ENCODE measurements at regions not wholly inside any gene's neighbourhood (a gene's known extent, or its start where the extent isn't known, plus 50 kb on each side); places are given as distances from the start of the nearest gene placed in this dataset.

DNA sequence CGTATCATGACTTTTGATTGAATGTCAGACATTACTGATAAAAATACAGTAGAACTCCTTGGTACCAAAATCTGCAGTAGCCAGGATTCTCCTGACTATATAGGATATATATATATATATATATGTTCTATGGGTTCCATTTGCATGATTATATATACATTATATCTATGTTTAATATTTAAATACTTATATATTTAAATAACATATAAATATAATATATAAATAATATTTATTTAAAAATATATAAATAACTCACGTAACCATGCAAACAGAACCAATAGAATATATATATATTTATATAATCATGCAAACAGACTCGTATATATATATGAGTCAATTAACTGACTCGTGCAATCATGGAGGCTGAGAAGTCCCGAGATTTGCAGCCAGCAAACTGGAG, 278.8 kb upstream of the PLXNA2 start:
- intact Hi-C loops (cut with DNase I), result no loop called here
- no peak for TF ChIP-seq POLR2A (IDR thresholded peaks at IDR 0.05)
- TF ChIP-seq, protein P1, sequence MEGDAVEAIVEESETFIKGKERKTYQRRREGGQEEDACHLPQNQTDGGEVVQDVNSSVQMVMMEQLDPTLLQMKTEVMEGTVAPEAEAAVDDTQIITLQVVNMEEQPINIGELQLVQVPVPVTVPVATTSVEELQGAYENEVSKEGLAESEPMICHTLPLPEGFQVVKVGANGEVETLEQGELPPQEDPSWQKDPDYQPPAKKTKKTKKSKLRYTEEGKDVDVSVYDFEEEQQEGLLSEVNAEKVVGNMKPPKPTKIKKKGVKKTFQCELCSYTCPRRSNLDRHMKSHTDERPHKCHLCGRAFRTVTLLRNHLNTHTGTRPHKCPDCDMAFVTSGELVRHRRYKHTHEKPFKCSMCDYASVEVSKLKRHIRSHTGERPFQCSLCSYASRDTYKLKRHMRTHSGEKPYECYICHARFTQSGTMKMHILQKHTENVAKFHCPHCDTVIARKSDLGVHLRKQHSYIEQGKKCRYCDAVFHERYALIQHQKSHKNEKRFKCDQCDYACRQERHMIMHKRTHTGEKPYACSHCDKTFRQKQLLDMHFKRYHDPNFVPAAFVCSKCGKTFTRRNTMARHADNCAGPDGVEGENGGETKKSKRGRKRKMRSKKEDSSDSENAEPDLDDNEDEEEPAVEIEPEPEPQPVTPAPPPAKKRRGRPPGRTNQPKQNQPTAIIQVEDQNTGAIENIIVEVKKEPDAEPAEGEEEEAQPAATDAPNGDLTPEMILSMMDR (IDR thresholded peaks at IDR 0.05), result no peak
- TF ChIP-seq EP300 (IDR thresholded peaks at IDR 0.05), result no peak
- Histone ChIP-seq H3K27me3 (no peaks in the 10 kb centered on the region), H3K36me3 (no peaks in the 10 kb centered on the region), H3K4me3 (no peak overlapping the region), H3K4me1 (ENCODE audit: insufficient read depth) (peaks cover under 1% of the 10 kb centered on the region), H3K9me3 (no peaks in the 10 kb centered on the region), H3K27ac (no peak overlapping the region)
- 95% methylated on average over 5 of the region's 5 CpGs for WGBS, 3 donors
- no peak for DNase-seq

DNA sequence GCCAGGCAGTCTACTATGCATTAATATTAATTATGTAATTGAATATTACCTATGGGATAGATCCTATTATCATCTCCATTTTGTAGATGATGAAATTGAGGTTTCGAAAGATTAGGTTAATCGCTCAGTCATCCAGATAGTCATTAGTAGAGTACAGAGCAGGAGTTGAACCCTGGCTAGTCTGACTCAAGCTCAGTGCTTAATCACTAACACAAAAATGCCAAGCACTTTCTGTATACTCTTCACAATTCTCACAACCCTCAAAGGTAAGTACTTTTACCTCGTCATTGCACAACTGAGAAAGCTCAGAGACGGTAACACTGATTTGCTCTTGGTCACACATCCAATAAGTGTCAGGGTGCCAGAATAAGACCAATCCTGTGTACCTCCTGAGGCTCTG, 280.2 kb upstream of the PLXNA2 start:
- Histone ChIP-seq H3K27ac (no peak overlapping the region), H3K4me1 (ENCODE audit: insufficient read depth) (peaks cover 2% of the 10 kb centered on the region), H3K9me3 (no peaks in the 10 kb centered on the region), H3K27me3 (no peaks in the 10 kb centered on the region), H3K36me3 (no peaks in the 10 kb centered on the region), H3K4me3 (no peak overlapping the region)
- no peak for DNase-seq
- intact Hi-C loops (cut with DNase I), result no loop called here
- 96 to 98% (median 97%) methylated on average over 4 of the region's 4 CpGs for whole genome bisulfite sequencing, 3 donors
- TF ChIP-seq, protein P1 (IDR thresholded peaks at IDR 0.05), result no peak
- TF ChIP-seq POLR2A (IDR thresholded peaks at IDR 0.05) (no peak), EP300 (IDR thresholded peaks at IDR 0.05) (no peak)

DNA sequence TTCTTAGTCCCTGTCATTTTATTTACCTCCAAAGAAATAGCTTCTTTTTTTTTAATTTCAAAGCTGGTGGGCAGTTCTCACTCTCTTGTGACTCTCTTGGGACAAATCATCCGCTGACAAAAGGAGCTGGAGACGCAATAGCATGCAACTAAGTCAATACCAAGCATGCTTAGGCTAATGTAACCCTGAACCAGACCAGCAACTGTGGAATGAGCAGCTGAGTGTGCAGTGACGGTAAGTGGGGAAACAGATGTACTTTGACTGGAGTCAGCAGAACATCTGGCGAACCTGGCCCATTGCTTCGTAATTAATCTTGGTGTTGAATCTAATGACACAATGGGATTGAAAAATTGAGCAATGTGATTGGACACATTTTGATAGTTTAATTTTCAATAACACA, 280.7 kb upstream of the PLXNA2 start:
- TF ChIP-seq EP300 (IDR thresholded peaks at IDR 0.05) (no peak), POLR2A (IDR thresholded peaks at IDR 0.05) (no peak)
- TF ChIP-seq, protein P1 (IDR thresholded peaks at IDR 0.05), result no peak

DNA sequence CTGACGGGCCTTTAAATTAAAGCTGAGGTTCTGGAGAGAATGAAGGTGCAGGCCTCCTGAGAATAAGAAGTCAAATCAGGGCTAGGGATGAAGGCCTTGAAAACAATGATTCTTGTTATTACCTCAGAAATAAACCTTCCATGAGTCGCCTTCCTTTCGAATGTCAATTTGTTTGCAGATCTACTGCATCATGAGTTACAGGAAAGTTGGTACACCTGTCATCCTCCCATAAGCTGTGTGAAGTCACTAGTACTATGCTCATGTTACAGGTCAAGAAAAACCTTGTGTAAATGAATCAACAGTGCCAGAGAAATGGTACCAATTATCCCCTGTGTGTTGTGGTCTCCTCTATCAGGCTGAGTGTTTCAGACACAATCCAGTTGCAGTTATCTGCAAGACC, 281.2 kb upstream of the PLXNA2 start:
- peaks cover 4% of the 10 kb centered on the region for H3K4me1 ChIP-seq (ENCODE audit: insufficient read depth)
- H3K9me3 ChIP-seq, result no peaks in the 10 kb centered on the region
- no peak overlapping the region for H3K27ac ChIP-seq
- TF ChIP-seq EP300 (IDR thresholded peaks at IDR 0.05) (no peak), POLR2A (IDR thresholded peaks at IDR 0.05) (no peak)
- TF ChIP-seq, protein P1 (IDR thresholded peaks at IDR 0.05), result no peak
- no peak for DNase-seq
- H3K36me3 ChIP-seq, result no peaks in the 10 kb centered on the region
- intact Hi-C loops (cut with DNase I), result no loop called here
- H3K27me3 ChIP-seq, result no peaks in the 10 kb centered on the region
- 57 to 60% (median 57%) methylated on average over 3 of the region's 3 CpGs for WGBS, 3 donors
- no peak overlapping the region for H3K4me3 ChIP-seq

More for the DNA sequence above, 280.7 kb upstream of the PLXNA2 start:
- no peaks in the 10 kb centered on the region for H3K27me3 ChIP-seq
- no peak overlapping the region for H3K4me3 ChIP-seq
- WGBS, 3 donors, result 85 to 95% (median 92%) methylated on average over 5 of the region's 5 CpGs
- H3K4me1 ChIP-seq (ENCODE audit: insufficient read depth), result peaks cover 4% of the 10 kb centered on the region
- intact Hi-C loops (cut with DNase I), result no loop called here
- H3K27ac ChIP-seq, result no peak overlapping the region
- H3K36me3 ChIP-seq, result no peaks in the 10 kb centered on the region
- DNase-seq, result no peak
- no peaks in the 10 kb centered on the region for H3K9me3 ChIP-seq
